GM23338 (cell line): ENCODE measurements at regions not wholly inside any gene's neighbourhood (a gene's known extent, or its start where the extent isn't known, plus 50 kb on each side); places are given as distances from the start of the nearest gene placed in this dataset.

Experiments used
- ATAC-seq: fragments of 200-7000 bp; cut with Tn5 transposase; 3 replicates; pipeline ENCODE4 v1.9.1; 2020
- DNase-seq: peaks from one replicate; pipeline ENCODE4 v3.0.0-alpha.2; 2015; ENCODE audit warnings: low spot score
- H2AFZ ChIP-seq: fragments of 200-600 bp; sonication (generic); 2 replicates; pipeline ENCODE4 v1.8.0; 2016; ENCODE audit warnings: antibody characterized with exemption, mild to moderate bottlenecking, moderate library complexity
- H3F3A ChIP-seq: fragments of 200-600 bp; sonication (generic); replicated peaks from 2 replicates; pipeline ENCODE4 v1.8.0; 2017; ENCODE audit warnings: antibody characterized with exemption, mixed run types, low read depth
- H3K27ac ChIP-seq: fragments of 200-600 bp; sonication (generic); 2 replicates; pipeline ENCODE4 v1.6.1; 2016; ENCODE audit warnings: low read depth
- H3K27me3 ChIP-seq: fragments of 200-600 bp; sonication (generic); 2 replicates; pipeline ENCODE4 v1.8.0; 2016; ENCODE audit warnings: mild to moderate bottlenecking, mixed run types, moderate library complexity; ENCODE audit not compliant: insufficient read depth
- H3K36me3 ChIP-seq: fragments of 200-600 bp; sonication (generic); 2 replicates; pipeline ENCODE4 v1.8.0; 2016; ENCODE audit warnings: mild to moderate bottlenecking; ENCODE audit not compliant: insufficient read depth
- H3K4me1 ChIP-seq: fragments of 200-600 bp; sonication (generic); 2 replicates; pipeline ENCODE4 v1.8.0; 2016; ENCODE audit warnings: mild to moderate bottlenecking, moderate library complexity; ENCODE audit not compliant: insufficient read depth
- H3K4me2 ChIP-seq: fragments of 200-600 bp; sonication (generic); 2 replicates; pipeline ENCODE4 v1.7.1; 2017; ENCODE audit warnings: mixed run types
- H3K4me3 ChIP-seq: fragments of 200-600 bp; sonication (generic); 2 replicates; pipeline ENCODE4 v1.6.1; 2016; ENCODE audit warnings: mixed run types
- H3K79me2 ChIP-seq: fragments of 200-600 bp; sonication (generic); replicated peaks from 2 replicates; pipeline ENCODE4 v1.8.0; 2017; ENCODE audit warnings: mild to moderate bottlenecking; ENCODE audit not compliant: insufficient read depth
- H3K9me2 ChIP-seq: fragments of 200-600 bp; sonication (generic); 2 replicates; pipeline ENCODE4 v1.8.0; 2017; ENCODE audit not compliant: insufficient read depth
- H4K20me1 ChIP-seq: fragments of 200-600 bp; sonication (generic); replicated peaks from 2 replicates; pipeline ENCODE4 v1.8.0; 2017; ENCODE audit warnings: mild to moderate bottlenecking; ENCODE audit not compliant: insufficient read depth
- H3K27ac Mint-ChIP-seq: 2 replicates; pipeline ENCODE4 v1.8.0; 2020; ENCODE audit warnings: inconsistent platforms, mild to moderate bottlenecking, moderate library complexity, mixed read lengths
- H3K27me3 Mint-ChIP-seq: 3 replicates; pipeline ENCODE4 v1.8.0; 2022; ENCODE audit warnings: low read depth, mild to moderate bottlenecking, moderate library complexity, mixed read lengths, inconsistent platforms; ENCODE audit not compliant: insufficient read depth, poor library complexity
- H3K36me3 Mint-ChIP-seq: 3 replicates; pipeline ENCODE4 v1.8.0; 2021; ENCODE audit warnings: low read depth, mild to moderate bottlenecking, inconsistent platforms, moderate library complexity, mixed read lengths
- H3K4me1 Mint-ChIP-seq: 3 replicates; pipeline ENCODE4 v1.8.0; 2020; ENCODE audit warnings: mild to moderate bottlenecking, inconsistent platforms, mixed read lengths
- H3K4me3 Mint-ChIP-seq: 3 replicates; pipeline ENCODE4 v1.8.0; 2021; ENCODE audit warnings: moderate library complexity, mild to moderate bottlenecking, inconsistent platforms, mixed read lengths
- H3K9me3 Mint-ChIP-seq: 3 replicates; pipeline ENCODE4 v1.8.0; 2020; ENCODE audit warnings: moderate library complexity, mild to moderate bottlenecking, inconsistent platforms, mixed read lengths
- CREB1 ChIP-seq: fragments of 250-450 bp; sonication (Bioruptor Pico); IDR thresholded peaks from 2 replicates; pipeline ENCODE4 v1.5.0; 2020; ENCODE audit warnings: low read depth, mild to moderate bottlenecking, moderate library complexity
- CTCF ChIP-seq, 2 experiments: fragments of 200-600 bp in 1 of 2; sonication (generic) in 1 of 2; conservative IDR thresholded peaks; 2 replicates each; pipeline versions ENCODE4 v1.5.1 to v1.6.1; 2016 to 2017; ENCODE audit warnings: antibody characterized with exemption in 2 of 2, low read depth in 2 of 2, mild to moderate bottlenecking in 2 of 2, moderate library complexity in 1 of 2
- ETS1 ChIP-seq: IDR thresholded peaks from 2 replicates; pipeline ENCODE4 v1.6.1; 2016; ENCODE audit warnings: antibody characterized with exemption
- EZH2 ChIP-seq: fragments of 200-600 bp; sonication (generic); IDR thresholded peaks from one replicate; pipeline ENCODE4 v1.8.0; 2017; ENCODE audit warnings: antibody characterized with exemption, mild to moderate bottlenecking, low read depth; ENCODE audit not compliant: unreplicated experiment
- EZH2phosphoT487 ChIP-seq: fragments of 200-600 bp; sonication (generic); IDR thresholded peaks from one replicate; pipeline ENCODE4 v1.8.1; 2018; ENCODE audit warnings: antibody characterized with exemption; ENCODE audit not compliant: unreplicated experiment
- JUNB ChIP-seq: IDR thresholded peaks from one replicate; pipeline ENCODE4 v1.6.1; 2016; ENCODE audit warnings: antibody characterized with exemption; ENCODE audit not compliant: unreplicated experiment
- NANOG ChIP-seq: IDR thresholded peaks from 2 replicates; pipeline ENCODE4 v1.6.1; 2016; ENCODE audit warnings: antibody characterized with exemption, borderline replicate concordance
- POLR2AphosphoS5 ChIP-seq: IDR thresholded peaks from 2 replicates; pipeline ENCODE4 v1.6.1; 2016; ENCODE audit warnings: antibody characterized with exemption, low read depth
- REST ChIP-seq: IDR thresholded peaks from one replicate; pipeline ENCODE4 v1.6.1; 2018; ENCODE audit warnings: antibody characterized with exemption; ENCODE audit not compliant: unreplicated experiment
- STAT1 ChIP-seq: IDR thresholded peaks from one replicate; pipeline ENCODE4 v1.6.1; 2016; ENCODE audit warnings: antibody characterized with exemption; ENCODE audit not compliant: unreplicated experiment
- ZNF114 ChIP-seq: fragments of 250-450 bp; sonication (Bioruptor Pico); IDR thresholded peaks from 2 replicates; pipeline ENCODE4 v1.5.0; 2020; ENCODE audit warnings: mild to moderate bottlenecking, moderate library complexity
- ZNF331 ChIP-seq: fragments of 250-450 bp; sonication (Bioruptor Pico); IDR thresholded peaks from 2 replicates; pipeline ENCODE4 v1.5.0; 2020; ENCODE audit warnings: low read depth, mild to moderate bottlenecking, moderate library complexity

- no peak for DNase-seq
- H3K4me1 ChIP-seq = no peaks in the 10 kb centered on the region
- Mint-ChIP-seq H3K4me3 (no peak overlapping the region), H3K27ac (no peak overlapping the region), H3K36me3 (no peaks in the 10 kb centered on the region), H3K27me3 (no peaks in the 10 kb centered on the region), H3K4me1 (peaks cover 18% of the 10 kb centered on the region), H3K9me3 (no peaks in the 10 kb centered on the region; the same call in 2 of the 3 replicates)
- H3K27me3 ChIP-seq = no peaks in the 10 kb centered on the region
- H3K9me2 ChIP-seq = no peaks in the 10 kb centered on the region
- H3K27ac ChIP-seq = no peak overlapping the region
- no peaks in the 10 kb centered on the region for H3K36me3 ChIP-seq
- no peaks in the 10 kb centered on the region for H4K20me1 ChIP-seq
- no peak overlapping the region for H3K4me3 ChIP-seq
- no peak for TF ChIP-seq POLR2AphosphoS5
- no peak for TF ChIP-seq STAT1
- TF ChIP-seq NANOG = no peak
- TF ChIP-seq EZH2 = no peak
- no peak for TF ChIP-seq JUNB
- no peak for TF ChIP-seq EZH2phosphoT487
- no peak for TF ChIP-seq REST
- no peak for TF ChIP-seq ETS1
- TF ChIP-seq ZNF331 = no peak
- TF ChIP-seq CREB1 (CRISPR knock-in tag) = no peak
- TF ChIP-seq ZNF114 (CRISPR knock-in tag) = no peak
- TF ChIP-seq CTCF (conservative IDR thresholded peaks at IDR 0.05; ENCODE audit: low read depth in 2 of 2) = no peak
- H2AFZ ChIP-seq = no peak overlapping the region
- no peaks in the 10 kb centered on the region for H3F3A ChIP-seq
- H3K79me2 ChIP-seq = no peaks in the 10 kb centered on the region
- no peak overlapping the region for H3K4me2 ChIP-seq
- ATAC-seq = no peak
Observed at GRCh38 chr6:40802481-40802880, 215.3 kb upstream of the LRFN2 start.
